SU-DHL-6 (cell line): ENCODE measurements at regions not wholly inside any gene's neighbourhood (a gene's known extent, or its start where the extent isn't known, plus 50 kb on each side); places are given as distances from the start of the nearest gene placed in this dataset.

Experiments
- H2AFZ ChIP-seq: fragments of 200-600 bp; sonication (generic); 2 replicates; pipeline ENCODE4 v1.6.1; 2014; ENCODE audit warnings: low read depth, mild to moderate bottlenecking, moderate library complexity, mixed read lengths, antibody characterized with exemption, low read length; ENCODE audit not compliant: severe bottlenecking
- H3F3A ChIP-seq: fragments of 200-600 bp; shearing (Covaris generic); 2 replicates; pipeline ENCODE4 v1.6.0; 2016; ENCODE audit warnings: antibody characterized with exemption, mild to moderate bottlenecking; ENCODE audit not compliant: insufficient read depth
- H3K27ac ChIP-seq: fragments of 200-600 bp; sonication (generic); 2 replicates; pipeline ENCODE4 v1.5.1; 2016; ENCODE audit warnings: low read depth, mild to moderate bottlenecking, low read length, moderate library complexity, mixed read lengths
- H3K27me3 ChIP-seq: fragments of 200-600 bp; sonication (generic), shearing (Covaris generic); 2 replicates; pipeline ENCODE4 v1.6.0; 2014; ENCODE audit warnings: mild to moderate bottlenecking, low read length
- H3K36me3 ChIP-seq: fragments of 200-600 bp; sonication (generic); 2 replicates; pipeline ENCODE4 v1.6.1; 2014; ENCODE audit warnings: mild to moderate bottlenecking, low read length, mixed read lengths
- H3K4me2 ChIP-seq: fragments of 300-600, 200-600 bp; shearing (Covaris generic), sonication (generic); 2 replicates; pipeline ENCODE4 v1.6.0; 2014; ENCODE audit warnings: low read length, low read depth, mild to moderate bottlenecking; ENCODE audit not compliant: poor library complexity, severe bottlenecking
- H3K4me3 ChIP-seq: fragments of 200-600 bp; sonication (generic); 2 replicates; pipeline ENCODE4 v1.5.1; 2014; ENCODE audit warnings: antibody characterized with exemption, low read length, mild to moderate bottlenecking, mixed read lengths; ENCODE audit not compliant: insufficient read depth, poor library complexity, severe bottlenecking
- H3K79me2 ChIP-seq: fragments of 200-600 bp; sonication (generic); 2 replicates; pipeline ENCODE4 v1.6.1; 2014; ENCODE audit warnings: mild to moderate bottlenecking, low read length, moderate library complexity; ENCODE audit not compliant: insufficient read depth
- H3K9ac ChIP-seq: fragments of 200-600 bp; sonication (generic); 2 replicates; pipeline ENCODE4 v1.7.0; 2014; ENCODE audit warnings: mild to moderate bottlenecking, low read length
- H3K9me2 ChIP-seq: fragments of 200-600 bp; sonication (generic); replicated peaks from 2 replicates; pipeline ENCODE4 v1.6.1; 2014; ENCODE audit warnings: low read length; ENCODE audit not compliant: insufficient read depth
- H3K9me3 ChIP-seq: fragments of 200-600 bp; sonication (generic); 2 replicates; pipeline ENCODE4 v1.6.1; 2014; ENCODE audit warnings: low read length, mixed read lengths; ENCODE audit not compliant: insufficient read depth
- H4K20me1 ChIP-seq: fragments of 200-600 bp; sonication (generic); 2 replicates; pipeline ENCODE4 v1.6.1; 2014; ENCODE audit warnings: low read depth, mild to moderate bottlenecking, antibody characterized with exemption, low read length, moderate library complexity, mixed read lengths
- EZH2phosphoT487 ChIP-seq: fragments of 200-600 bp; sonication (generic), shearing (Covaris generic); conservative IDR thresholded peaks from 2 replicates; pipeline ENCODE4 v1.6.1; 2018; ENCODE audit warnings: mild to moderate bottlenecking, antibody characterized with exemption, low read length, moderate library complexity, mixed read lengths
- TF ChIP-seq, protein P1 (sequence below): fragments of 200-600 bp; sonication (generic); IDR thresholded peaks from one replicate; pipeline ENCODE4 v1.5.1; 2017; ENCODE audit warnings: antibody characterized with exemption, mild to moderate bottlenecking, low read length, moderate library complexity; ENCODE audit not compliant: insufficient read depth, poor library complexity, severe bottlenecking

GRCh38 chr2:64226611-64227010 is 82.4 kb upstream of the PELI1 start:
- Histone ChIP-seq H3K27me3 (no peaks in the 10 kb centered on the region), H3K79me2 (no peaks in the 10 kb centered on the region), H3K9ac (no peak overlapping the region), H3K4me2 (no peak overlapping the region), H4K20me1 (no peaks in the 10 kb centered on the region), H2AFZ (no peak overlapping the region), H3K9me3 (no peaks in the 10 kb centered on the region), H3K36me3 (peaks cover 4% of the 10 kb centered on the region; the same call in 1 of the 2 replicates), H3K9me2 (no peaks in the 10 kb centered on the region), H3F3A (no peaks in the 10 kb centered on the region), H3K27ac (no peak overlapping the region), H3K4me3 (no peak overlapping the region)
- TF ChIP-seq, protein P1, sequence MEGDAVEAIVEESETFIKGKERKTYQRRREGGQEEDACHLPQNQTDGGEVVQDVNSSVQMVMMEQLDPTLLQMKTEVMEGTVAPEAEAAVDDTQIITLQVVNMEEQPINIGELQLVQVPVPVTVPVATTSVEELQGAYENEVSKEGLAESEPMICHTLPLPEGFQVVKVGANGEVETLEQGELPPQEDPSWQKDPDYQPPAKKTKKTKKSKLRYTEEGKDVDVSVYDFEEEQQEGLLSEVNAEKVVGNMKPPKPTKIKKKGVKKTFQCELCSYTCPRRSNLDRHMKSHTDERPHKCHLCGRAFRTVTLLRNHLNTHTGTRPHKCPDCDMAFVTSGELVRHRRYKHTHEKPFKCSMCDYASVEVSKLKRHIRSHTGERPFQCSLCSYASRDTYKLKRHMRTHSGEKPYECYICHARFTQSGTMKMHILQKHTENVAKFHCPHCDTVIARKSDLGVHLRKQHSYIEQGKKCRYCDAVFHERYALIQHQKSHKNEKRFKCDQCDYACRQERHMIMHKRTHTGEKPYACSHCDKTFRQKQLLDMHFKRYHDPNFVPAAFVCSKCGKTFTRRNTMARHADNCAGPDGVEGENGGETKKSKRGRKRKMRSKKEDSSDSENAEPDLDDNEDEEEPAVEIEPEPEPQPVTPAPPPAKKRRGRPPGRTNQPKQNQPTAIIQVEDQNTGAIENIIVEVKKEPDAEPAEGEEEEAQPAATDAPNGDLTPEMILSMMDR, result no peak
- no peak for TF ChIP-seq EZH2phosphoT487

GRCh38 chr2:64227603-64228125 is 83.4 kb upstream of the PELI1 start:
- Histone ChIP-seq H3F3A (no peaks in the 10 kb centered on the region), H3K79me2 (no peaks in the 10 kb centered on the region), H3K9ac (peak overlapping the region; percentile 40), H3K9me3 (no peaks in the 10 kb centered on the region), H3K27me3 (no peaks in the 10 kb centered on the region), H4K20me1 (no peaks in the 10 kb centered on the region), H3K4me2 (peak overlapping the region; percentile 59), H2AFZ (peak overlapping the region; percentile 43), H3K27ac (peak overlapping the region; percentile 9; the same call in 1 of the 2 replicates), H3K4me3 (peak overlapping the region; percentile 29), H3K9me2 (no peaks in the 10 kb centered on the region), H3K36me3 (peaks cover 4% of the 10 kb centered on the region; the same call in 1 of the 2 replicates)
- no peak for TF ChIP-seq EZH2phosphoT487
- TF ChIP-seq, protein P1, result no peak

- H3K27ac ChIP-seq, result peak overlapping the region; percentile 9; the same call in 1 of the 2 replicates
- peak overlapping the region; percentile 40 for H3K9ac ChIP-seq
- H3K4me2 ChIP-seq, result peak overlapping the region; percentile 59
- H3F3A ChIP-seq, result no peaks in the 10 kb centered on the region
- TF ChIP-seq EZH2phosphoT487, result no peak
- TF ChIP-seq, protein P1, result no peak
- no peaks in the 10 kb centered on the region for H3K9me2 ChIP-seq
- H3K9me3 ChIP-seq, result no peaks in the 10 kb centered on the region
- H3K79me2 ChIP-seq, result no peaks in the 10 kb centered on the region
- H3K4me3 ChIP-seq, result peak overlapping the region; percentile 29
- H3K36me3 ChIP-seq, result peaks cover 4% of the 10 kb centered on the region; the same call in 1 of the 2 replicates
- no peaks in the 10 kb centered on the region for H4K20me1 ChIP-seq
- no peaks in the 10 kb centered on the region for H3K27me3 ChIP-seq
- peak overlapping the region; percentile 43 for H2AFZ ChIP-seq
Measured at GRCh38 chr2:64228126-64228678, 84.0 kb upstream of the PELI1 start.
